ENCODE measurements at regions not wholly inside any gene's neighbourhood (a gene's known extent, or its start where the extent isn't known, plus 50 kb on each side); places are given as distances from the start of the nearest gene placed in this dataset.
A peak's percentile ranks its signal among the peaks of the same experiment; 100 is the strongest.

DNA sequence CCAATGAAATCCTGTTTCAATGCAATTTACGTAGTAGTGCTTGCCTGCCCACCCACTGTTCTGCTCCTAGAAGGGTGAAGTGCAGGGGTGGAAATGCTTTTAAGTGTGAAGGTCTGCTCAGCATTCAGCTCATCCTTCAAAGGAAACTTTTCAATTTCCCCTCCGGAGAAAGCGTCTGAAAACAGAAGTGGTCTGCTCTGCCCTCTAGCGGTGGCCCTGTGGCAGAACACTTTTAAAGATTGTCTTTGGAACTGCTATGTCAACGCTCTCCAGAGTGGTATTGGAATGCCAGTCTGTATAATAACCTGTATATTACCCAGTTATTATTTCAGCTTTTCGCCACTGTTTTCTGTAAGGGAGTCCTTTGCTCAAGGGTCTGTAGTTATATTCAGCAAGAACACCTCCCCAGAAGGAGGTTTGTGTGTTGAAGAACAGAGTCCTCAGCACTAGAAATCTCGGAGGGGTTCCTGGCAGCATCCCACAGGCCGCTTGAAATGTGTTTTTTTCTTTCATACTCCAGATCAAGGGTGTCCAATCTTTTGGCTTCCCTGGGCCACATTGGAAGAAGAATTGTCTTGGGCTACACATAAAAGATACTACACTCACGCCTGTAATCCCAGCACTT is 63.1 kb upstream of the KLHL31 start:
- TF ChIP-seq POLR2A (IDR thresholded peaks at IDR 0.05) (no peak), POLR2AphosphoS5 (IDR thresholded peaks at IDR 0.05) (no peak)
- TF ChIP-seq, protein P1, sequence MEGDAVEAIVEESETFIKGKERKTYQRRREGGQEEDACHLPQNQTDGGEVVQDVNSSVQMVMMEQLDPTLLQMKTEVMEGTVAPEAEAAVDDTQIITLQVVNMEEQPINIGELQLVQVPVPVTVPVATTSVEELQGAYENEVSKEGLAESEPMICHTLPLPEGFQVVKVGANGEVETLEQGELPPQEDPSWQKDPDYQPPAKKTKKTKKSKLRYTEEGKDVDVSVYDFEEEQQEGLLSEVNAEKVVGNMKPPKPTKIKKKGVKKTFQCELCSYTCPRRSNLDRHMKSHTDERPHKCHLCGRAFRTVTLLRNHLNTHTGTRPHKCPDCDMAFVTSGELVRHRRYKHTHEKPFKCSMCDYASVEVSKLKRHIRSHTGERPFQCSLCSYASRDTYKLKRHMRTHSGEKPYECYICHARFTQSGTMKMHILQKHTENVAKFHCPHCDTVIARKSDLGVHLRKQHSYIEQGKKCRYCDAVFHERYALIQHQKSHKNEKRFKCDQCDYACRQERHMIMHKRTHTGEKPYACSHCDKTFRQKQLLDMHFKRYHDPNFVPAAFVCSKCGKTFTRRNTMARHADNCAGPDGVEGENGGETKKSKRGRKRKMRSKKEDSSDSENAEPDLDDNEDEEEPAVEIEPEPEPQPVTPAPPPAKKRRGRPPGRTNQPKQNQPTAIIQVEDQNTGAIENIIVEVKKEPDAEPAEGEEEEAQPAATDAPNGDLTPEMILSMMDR (IDR thresholded peaks at IDR 0.05) = peak; percentile 78 to 80 (median 79)

Measured in breast epithelium (tissue), 3 donors.